ENCODE measurements at regions not wholly inside any gene's neighbourhood (a gene's known extent, or its start where the extent isn't known, plus 50 kb on each side); places are given as distances from the start of the nearest gene placed in this dataset.

DNA sequence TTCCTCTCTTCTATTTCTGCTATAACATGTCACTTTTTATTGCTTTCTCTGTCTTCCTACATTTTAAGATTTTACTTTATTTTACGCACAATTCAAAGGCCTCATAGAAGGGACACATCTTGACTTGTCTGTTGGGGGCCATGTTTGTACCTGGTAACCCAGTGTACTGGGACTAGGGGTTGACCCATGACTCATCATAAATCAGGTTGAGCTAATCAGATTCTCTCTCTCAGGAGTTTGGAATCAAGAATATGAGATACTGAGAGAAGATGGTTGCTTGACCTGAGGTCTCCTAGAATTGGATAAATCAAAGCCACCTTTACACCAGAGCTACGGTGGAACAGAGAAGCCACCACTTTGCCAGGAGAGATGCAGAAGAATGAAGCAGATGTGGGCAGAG lies 153.0 kb downstream of the UXS1 start:
- Mint-ChIP-seq H3K4me3 (no peak overlapping the region), H3K9me3 (no peaks in the 10 kb centered on the region), H3K4me1 (ENCODE audit: low read depth) (no peaks in the 10 kb centered on the region), H3K27me3 (ENCODE audit: insufficient read depth) (peaks cover 30% of the 10 kb centered on the region), H3K36me3 (ENCODE audit: low read depth) (no peaks in the 10 kb centered on the region), H3K27ac (no peak overlapping the region)
- no peak for DNase-seq
- TF ChIP-seq CTCF (IDR thresholded peaks at IDR 0.05) = no peak

DNA sequence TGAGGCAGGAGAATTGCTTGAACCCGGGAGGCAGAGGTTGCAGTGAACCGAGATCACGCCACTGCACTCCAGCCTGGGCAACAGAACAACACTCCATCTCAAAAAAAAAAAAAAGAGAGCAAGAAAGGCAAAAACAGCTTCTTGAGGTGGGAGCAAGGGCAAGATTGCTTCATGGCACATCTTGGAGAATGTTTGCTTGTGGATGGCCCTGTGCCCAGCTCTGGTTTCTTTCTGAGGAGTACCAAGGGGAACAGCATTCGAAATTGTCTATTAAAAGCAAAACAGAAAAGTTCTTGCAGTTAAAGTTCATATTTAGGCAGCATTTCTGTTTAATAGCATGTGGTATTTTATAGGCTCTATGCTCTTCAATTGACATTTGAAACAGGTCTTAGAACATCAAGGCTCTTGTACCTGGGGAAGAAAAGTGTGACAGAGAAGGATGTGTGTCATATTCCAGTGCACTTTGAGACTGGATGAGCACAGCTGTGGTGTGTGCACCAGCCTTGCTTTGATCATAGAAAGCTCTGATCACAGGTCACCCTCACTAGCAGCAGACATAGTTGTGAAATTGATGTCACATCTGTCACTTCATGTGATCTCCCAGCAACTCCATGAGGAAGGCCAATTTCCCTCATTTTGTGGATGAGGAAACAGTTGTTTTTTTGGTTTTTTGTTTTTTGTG lies 154.3 kb downstream of the UXS1 start:
- Mint-ChIP-seq H3K27me3 (ENCODE audit: insufficient read depth) (peaks cover 35% of the 10 kb centered on the region), H3K4me3 (no peak overlapping the region), H3K27ac (no peak overlapping the region), H3K4me1 (ENCODE audit: low read depth) (no peaks in the 10 kb centered on the region), H3K9me3 (no peaks in the 10 kb centered on the region), H3K36me3 (ENCODE audit: low read depth) (no peaks in the 10 kb centered on the region)
- DNase-seq = no peak
- TF ChIP-seq CTCF (IDR thresholded peaks at IDR 0.05) = no peak

DNA sequence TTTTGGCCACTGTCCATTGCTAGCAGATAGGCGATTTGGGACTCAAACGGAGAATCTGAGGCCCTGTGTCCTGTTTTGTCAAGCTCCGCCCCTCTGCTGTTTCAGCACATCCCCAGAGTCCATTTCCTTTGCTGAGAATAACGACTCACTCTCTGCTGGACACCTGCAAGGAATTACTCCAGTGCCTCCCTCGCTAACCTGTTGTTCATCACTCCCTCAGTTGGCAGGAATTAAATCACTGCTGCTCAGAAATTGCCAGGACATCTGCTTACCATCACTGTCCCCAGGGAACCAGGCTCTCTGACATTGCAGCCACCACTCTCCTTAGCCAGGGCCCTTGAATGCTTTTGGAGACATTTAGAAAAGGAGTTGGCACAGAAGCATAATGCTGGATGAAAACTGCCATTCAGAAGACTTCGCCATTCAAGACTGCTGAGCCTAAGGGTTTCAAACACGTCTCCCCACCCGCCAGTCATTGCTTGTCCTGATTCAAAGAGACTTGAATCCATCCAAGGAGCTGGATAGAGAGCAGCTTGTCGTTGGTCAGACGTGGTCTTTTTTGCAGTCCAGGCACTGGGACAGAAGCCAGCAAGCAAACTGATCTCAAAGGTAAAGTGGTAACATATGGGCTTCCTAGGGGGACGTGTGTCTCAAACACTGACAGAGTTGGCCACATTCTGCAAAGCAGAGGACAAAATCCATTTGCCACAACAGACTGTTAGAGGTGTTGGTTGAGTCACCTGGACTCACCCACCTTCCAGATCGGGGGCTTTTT lies 155.3 kb downstream of the UXS1 start:
- H3K27me3 Mint-ChIP-seq (ENCODE audit: insufficient read depth) = peaks cover 38% of the 10 kb centered on the region
- H3K27ac Mint-ChIP-seq = no peak overlapping the region
- no peaks in the 10 kb centered on the region for H3K4me1 Mint-ChIP-seq (ENCODE audit: low read depth)
- no peaks in the 10 kb centered on the region for H3K9me3 Mint-ChIP-seq
- DNase-seq = no peak
- no peak overlapping the region for H3K4me3 Mint-ChIP-seq
- H3K36me3 Mint-ChIP-seq (ENCODE audit: low read depth) = no peaks in the 10 kb centered on the region
- no peak for TF ChIP-seq CTCF (IDR thresholded peaks at IDR 0.05)

DNA sequence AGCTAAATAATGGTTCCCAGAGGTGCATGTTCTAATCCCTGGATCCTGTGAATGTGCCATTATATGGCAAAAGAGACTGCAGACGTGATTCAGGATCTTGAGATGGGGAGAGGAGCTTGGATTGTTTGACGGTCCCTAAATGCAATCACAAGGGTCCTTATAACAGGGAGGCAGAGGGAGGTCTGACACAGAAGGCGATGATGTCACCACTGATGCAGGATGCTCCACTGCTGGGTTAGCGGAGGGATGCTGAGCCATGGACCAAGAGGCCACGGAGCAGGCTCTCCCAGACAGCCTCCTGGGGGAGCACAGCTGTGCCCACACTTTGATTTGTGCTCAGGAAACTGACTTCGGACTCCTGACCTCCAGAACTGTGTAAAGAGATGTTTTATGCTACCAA lies 156.2 kb downstream of the UXS1 start:
- H3K4me1 Mint-ChIP-seq (ENCODE audit: low read depth) = no peaks in the 10 kb centered on the region
- no peak for TF ChIP-seq CTCF (IDR thresholded peaks at IDR 0.05)
- no peak for DNase-seq
- no peak overlapping the region for H3K27ac Mint-ChIP-seq
- H3K36me3 Mint-ChIP-seq (ENCODE audit: low read depth) = no peaks in the 10 kb centered on the region
- peaks cover 38% of the 10 kb centered on the region for H3K27me3 Mint-ChIP-seq (ENCODE audit: insufficient read depth)
- no peaks in the 10 kb centered on the region for H3K9me3 Mint-ChIP-seq
- H3K4me3 Mint-ChIP-seq = no peak overlapping the region

- no peaks in the 10 kb centered on the region for H3K36me3 Mint-ChIP-seq (ENCODE audit: low read depth)
- H3K27me3 Mint-ChIP-seq (ENCODE audit: insufficient read depth) = peaks cover 38% of the 10 kb centered on the region
- H3K27ac Mint-ChIP-seq = no peak overlapping the region
- no peak for DNase-seq
- H3K4me3 Mint-ChIP-seq = no peak overlapping the region
- no peaks in the 10 kb centered on the region for H3K4me1 Mint-ChIP-seq (ENCODE audit: low read depth)
- no peaks in the 10 kb centered on the region for H3K9me3 Mint-ChIP-seq
- no peak for TF ChIP-seq CTCF (IDR thresholded peaks at IDR 0.05)
Measured at GRCh38 chr2:106037262-106037661, 156.8 kb downstream of the UXS1 start.
